B cell (primary cell): ENCODE measurements at regions not wholly inside any gene's neighbourhood (a gene's known extent, or its start where the extent isn't known, plus 50 kb on each side); places are given as distances from the start of the nearest gene placed in this dataset.

Source experiments
- EZH2 ChIP-seq: IDR thresholded peaks from 2 replicates; pipeline ENCODE4 v1.6.1; 2012; ENCODE audit warnings: borderline replicate concordance, low read depth, mild to moderate bottlenecking, moderate library complexity, low read length; ENCODE audit not compliant: insufficient read depth, poor library complexity, severe bottlenecking
- TF ChIP-seq, protein P1 (sequence below): fragments of 200-600 bp; IDR thresholded peaks from one replicate; pipeline ENCODE4 v1.8.0; 2022; ENCODE audit warnings: antibody characterized with exemption, mild to moderate bottlenecking

- TF ChIP-seq, protein P1, sequence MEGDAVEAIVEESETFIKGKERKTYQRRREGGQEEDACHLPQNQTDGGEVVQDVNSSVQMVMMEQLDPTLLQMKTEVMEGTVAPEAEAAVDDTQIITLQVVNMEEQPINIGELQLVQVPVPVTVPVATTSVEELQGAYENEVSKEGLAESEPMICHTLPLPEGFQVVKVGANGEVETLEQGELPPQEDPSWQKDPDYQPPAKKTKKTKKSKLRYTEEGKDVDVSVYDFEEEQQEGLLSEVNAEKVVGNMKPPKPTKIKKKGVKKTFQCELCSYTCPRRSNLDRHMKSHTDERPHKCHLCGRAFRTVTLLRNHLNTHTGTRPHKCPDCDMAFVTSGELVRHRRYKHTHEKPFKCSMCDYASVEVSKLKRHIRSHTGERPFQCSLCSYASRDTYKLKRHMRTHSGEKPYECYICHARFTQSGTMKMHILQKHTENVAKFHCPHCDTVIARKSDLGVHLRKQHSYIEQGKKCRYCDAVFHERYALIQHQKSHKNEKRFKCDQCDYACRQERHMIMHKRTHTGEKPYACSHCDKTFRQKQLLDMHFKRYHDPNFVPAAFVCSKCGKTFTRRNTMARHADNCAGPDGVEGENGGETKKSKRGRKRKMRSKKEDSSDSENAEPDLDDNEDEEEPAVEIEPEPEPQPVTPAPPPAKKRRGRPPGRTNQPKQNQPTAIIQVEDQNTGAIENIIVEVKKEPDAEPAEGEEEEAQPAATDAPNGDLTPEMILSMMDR = no peak
- no peak for TF ChIP-seq EZH2
These were observed 1407.6 kb downstream of the EPHA7 start for GRCh38 chr6:92011681-92012245.
